ENCODE measurements at regions not wholly inside any gene's neighbourhood (a gene's known extent, or its start where the extent isn't known, plus 50 kb on each side); places are given as distances from the start of the nearest gene placed in this dataset.

DNA sequence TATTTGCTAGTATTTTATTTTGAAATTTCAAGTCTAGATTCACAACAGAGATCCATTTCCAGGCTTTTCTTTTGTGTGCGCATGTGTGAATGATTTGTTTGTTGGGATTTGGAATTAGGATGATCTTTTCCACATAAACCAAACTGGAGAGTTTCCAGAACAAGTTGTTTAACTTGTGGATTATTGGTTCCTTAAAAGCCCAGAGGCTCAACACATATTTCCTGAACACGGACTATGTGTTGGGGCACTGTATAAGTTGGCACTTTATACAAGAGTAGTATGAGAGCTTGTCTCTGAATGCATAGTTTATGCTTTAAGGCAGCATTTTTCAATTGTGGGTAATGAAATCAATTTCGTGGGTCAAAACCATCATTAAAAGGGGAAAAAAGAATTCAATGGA is 67.3 kb upstream of the FUT8 start:
- H3F3A ChIP-seq (ENCODE audit: low read depth), result no peaks in the 10 kb centered on the region
- no peak overlapping the region for H2AFZ ChIP-seq (ENCODE audit: low read length)
- no peak overlapping the region for H3K4me3 ChIP-seq (ENCODE audit: low read length, poor library complexity, severe bottlenecking)
- H3K4me1 ChIP-seq (ENCODE audit: insufficient read depth, low read length, poor library complexity, severe bottlenecking), result no peaks in the 10 kb centered on the region
- no peak overlapping the region for H3K9ac ChIP-seq (ENCODE audit: low read depth, low read length, poor library complexity, severe bottlenecking)
- no peaks in the 10 kb centered on the region for H3K36me3 ChIP-seq (ENCODE audit: insufficient read depth, low read length)
- no peaks in the 10 kb centered on the region for H3K79me2 ChIP-seq (ENCODE audit: insufficient read depth, low read length)
- TF ChIP-seq EZH2phosphoT487 (IDR thresholded peaks at IDR 0.05; ENCODE audit: borderline replicate concordance), result no peak
- TF ChIP-seq, protein P1, sequence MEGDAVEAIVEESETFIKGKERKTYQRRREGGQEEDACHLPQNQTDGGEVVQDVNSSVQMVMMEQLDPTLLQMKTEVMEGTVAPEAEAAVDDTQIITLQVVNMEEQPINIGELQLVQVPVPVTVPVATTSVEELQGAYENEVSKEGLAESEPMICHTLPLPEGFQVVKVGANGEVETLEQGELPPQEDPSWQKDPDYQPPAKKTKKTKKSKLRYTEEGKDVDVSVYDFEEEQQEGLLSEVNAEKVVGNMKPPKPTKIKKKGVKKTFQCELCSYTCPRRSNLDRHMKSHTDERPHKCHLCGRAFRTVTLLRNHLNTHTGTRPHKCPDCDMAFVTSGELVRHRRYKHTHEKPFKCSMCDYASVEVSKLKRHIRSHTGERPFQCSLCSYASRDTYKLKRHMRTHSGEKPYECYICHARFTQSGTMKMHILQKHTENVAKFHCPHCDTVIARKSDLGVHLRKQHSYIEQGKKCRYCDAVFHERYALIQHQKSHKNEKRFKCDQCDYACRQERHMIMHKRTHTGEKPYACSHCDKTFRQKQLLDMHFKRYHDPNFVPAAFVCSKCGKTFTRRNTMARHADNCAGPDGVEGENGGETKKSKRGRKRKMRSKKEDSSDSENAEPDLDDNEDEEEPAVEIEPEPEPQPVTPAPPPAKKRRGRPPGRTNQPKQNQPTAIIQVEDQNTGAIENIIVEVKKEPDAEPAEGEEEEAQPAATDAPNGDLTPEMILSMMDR (conservative IDR thresholded peaks at IDR 0.05; ENCODE audit: low read length), result no peak
- H3K9me2 ChIP-seq (replicated peaks; ENCODE audit: low read depth, low read length), result no peaks in the 10 kb centered on the region
- no peaks in the 10 kb centered on the region for H4K20me1 ChIP-seq (ENCODE audit: insufficient read depth, low read length, poor library complexity, severe bottlenecking)
- no peaks in the 10 kb centered on the region for H3K9me3 ChIP-seq (ENCODE audit: insufficient read depth, low read depth, low read length)
- H3K27me3 ChIP-seq (ENCODE audit: insufficient read depth, low read length, poor library complexity, severe bottlenecking), result no peaks in the 10 kb centered on the region
- no peak overlapping the region for H3K4me2 ChIP-seq (ENCODE audit: low read depth, low read length, poor library complexity, severe bottlenecking)

DNA sequence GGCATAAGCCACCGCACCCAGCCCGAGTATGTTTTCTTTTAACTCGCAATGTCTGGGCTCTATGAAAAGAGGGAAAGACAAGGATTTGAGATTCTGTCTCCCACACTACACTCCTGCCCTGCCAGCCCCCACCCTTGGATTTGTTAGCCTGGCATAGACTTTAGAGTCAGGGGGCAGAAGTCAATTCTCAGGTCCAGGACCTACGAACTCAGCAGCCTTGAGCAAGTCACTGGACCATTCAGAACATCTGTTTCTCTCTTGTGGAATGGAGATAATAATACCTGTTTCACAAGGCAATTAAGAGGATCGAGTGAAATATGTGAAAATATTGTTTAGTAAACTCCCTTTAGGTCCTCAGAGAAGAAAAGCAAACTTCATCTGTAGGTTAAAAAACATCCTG is 66.1 kb upstream of the FUT8 start:
- no peaks in the 10 kb centered on the region for H3K9me2 ChIP-seq (replicated peaks; ENCODE audit: low read depth, low read length)
- H3K79me2 ChIP-seq (ENCODE audit: insufficient read depth, low read length), result no peaks in the 10 kb centered on the region
- H3K4me2 ChIP-seq (ENCODE audit: low read depth, low read length, poor library complexity, severe bottlenecking), result no peak overlapping the region
- H2AFZ ChIP-seq (ENCODE audit: low read length), result no peak overlapping the region
- no peaks in the 10 kb centered on the region for H3F3A ChIP-seq (ENCODE audit: low read depth)
- H3K9ac ChIP-seq (ENCODE audit: low read depth, low read length, poor library complexity, severe bottlenecking), result no peak overlapping the region
- no peak for TF ChIP-seq EZH2phosphoT487 (IDR thresholded peaks at IDR 0.05; ENCODE audit: borderline replicate concordance)
- TF ChIP-seq, protein P1 (conservative IDR thresholded peaks at IDR 0.05; ENCODE audit: low read length), result no peak
- H4K20me1 ChIP-seq (ENCODE audit: insufficient read depth, low read length, poor library complexity, severe bottlenecking), result no peaks in the 10 kb centered on the region
- no peak overlapping the region for H3K4me3 ChIP-seq (ENCODE audit: low read length, poor library complexity, severe bottlenecking)
- no peaks in the 10 kb centered on the region for H3K27me3 ChIP-seq (ENCODE audit: insufficient read depth, low read length, poor library complexity, severe bottlenecking)
- H3K9me3 ChIP-seq (ENCODE audit: insufficient read depth, low read depth, low read length), result no peaks in the 10 kb centered on the region
- no peaks in the 10 kb centered on the region for H3K36me3 ChIP-seq (ENCODE audit: insufficient read depth, low read length)
- H3K4me1 ChIP-seq (ENCODE audit: insufficient read depth, low read length, poor library complexity, severe bottlenecking), result no peaks in the 10 kb centered on the region

DNA sequence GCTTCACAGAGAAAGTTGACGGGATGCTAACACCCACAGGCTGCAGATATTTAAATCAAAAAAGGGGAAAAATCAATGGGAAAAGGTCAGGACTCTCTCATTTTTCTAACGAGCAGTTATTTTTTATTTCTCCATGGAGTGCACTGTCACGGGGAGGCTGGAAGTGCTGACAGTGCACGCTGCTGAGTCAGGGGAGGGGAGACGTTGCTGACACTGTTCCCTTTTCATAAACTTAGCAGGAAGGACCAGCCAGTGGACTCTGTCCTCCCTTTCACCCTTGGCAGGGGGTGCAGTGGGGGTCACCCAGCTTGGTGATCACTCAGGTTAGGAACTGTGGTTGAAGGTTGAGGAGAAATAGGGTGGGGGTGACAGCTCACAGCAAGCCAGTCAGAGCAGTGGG is 65.6 kb upstream of the FUT8 start:
- Histone ChIP-seq H3K9ac (ENCODE audit: low read depth, low read length, poor library complexity, severe bottlenecking) (no peak overlapping the region), H3K9me2 (replicated peaks; ENCODE audit: low read depth, low read length) (no peaks in the 10 kb centered on the region), H3F3A (ENCODE audit: low read depth) (no peaks in the 10 kb centered on the region), H3K79me2 (ENCODE audit: insufficient read depth, low read length) (no peaks in the 10 kb centered on the region), H3K9me3 (ENCODE audit: insufficient read depth, low read depth, low read length) (no peaks in the 10 kb centered on the region), H3K4me1 (ENCODE audit: insufficient read depth, low read length, poor library complexity, severe bottlenecking) (no peaks in the 10 kb centered on the region), H3K36me3 (ENCODE audit: insufficient read depth, low read length) (no peaks in the 10 kb centered on the region), H3K4me2 (ENCODE audit: low read depth, low read length, poor library complexity, severe bottlenecking) (no peak overlapping the region), H4K20me1 (ENCODE audit: insufficient read depth, low read length, poor library complexity, severe bottlenecking) (no peaks in the 10 kb centered on the region), H2AFZ (ENCODE audit: low read length) (no peak overlapping the region), H3K27me3 (ENCODE audit: insufficient read depth, low read length, poor library complexity, severe bottlenecking) (no peaks in the 10 kb centered on the region), H3K4me3 (ENCODE audit: low read length, poor library complexity, severe bottlenecking) (no peak overlapping the region)
- TF ChIP-seq EZH2phosphoT487 (IDR thresholded peaks at IDR 0.05; ENCODE audit: borderline replicate concordance), result no peak
- TF ChIP-seq, protein P1 (conservative IDR thresholded peaks at IDR 0.05; ENCODE audit: low read length), result no peak
